ENCODE measurements at regions not wholly inside any gene's neighbourhood (a gene's known extent, or its start where the extent isn't known, plus 50 kb on each side); places are given as distances from the start of the nearest gene placed in this dataset.
"Not testable (repeated sequence)": the region's sequence is repeated elsewhere in the genome, so short reads cannot be mapped to it uniquely, and the experiment has no call there.

DNA sequence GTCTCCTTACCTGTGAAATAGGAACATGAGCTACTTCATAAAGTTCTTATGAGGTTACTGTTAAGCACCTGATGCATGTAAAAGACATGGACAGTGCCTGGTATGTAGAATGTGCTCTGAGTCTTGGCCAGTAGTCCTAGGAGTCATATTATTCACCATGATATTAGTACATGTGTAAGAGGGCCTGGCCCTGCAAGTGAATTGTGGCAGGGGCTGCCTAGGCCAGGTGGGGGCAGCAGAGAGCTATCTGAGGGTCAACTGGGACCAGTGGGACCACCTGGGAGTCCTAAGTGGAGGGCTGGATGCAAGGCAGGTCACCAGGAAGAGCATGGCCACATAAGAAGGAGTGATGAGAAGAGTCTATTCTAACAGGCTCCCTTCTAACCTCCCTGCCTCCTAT, 529.5 kb downstream of the SOX6 start:
- DNase-seq, result peak; percentile 2

- no peak for DNase-seq
Measured at GRCh38 chr11:15828215-15828853, 528.0 kb downstream of the SOX6 start.

DNA sequence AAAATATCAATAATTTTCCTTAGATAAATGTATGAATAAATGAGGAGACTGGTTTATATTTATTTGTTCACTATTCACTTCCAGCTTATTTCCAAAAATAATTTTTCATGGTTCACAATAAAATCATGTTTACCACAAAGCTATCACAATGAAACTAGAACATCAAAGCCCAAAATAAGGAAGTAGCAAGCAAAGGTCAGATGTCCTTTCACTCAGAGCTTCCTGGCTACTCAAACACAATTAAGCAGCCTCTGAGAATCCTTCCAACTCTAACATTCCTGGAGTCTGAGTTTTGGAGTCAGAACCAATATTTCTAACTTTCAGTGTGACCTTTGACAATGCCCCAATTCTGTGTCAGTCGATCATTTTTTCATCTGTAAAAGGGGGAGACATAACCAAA, 527.0 kb downstream of the SOX6 start:
- no peak for DNase-seq

DNA sequence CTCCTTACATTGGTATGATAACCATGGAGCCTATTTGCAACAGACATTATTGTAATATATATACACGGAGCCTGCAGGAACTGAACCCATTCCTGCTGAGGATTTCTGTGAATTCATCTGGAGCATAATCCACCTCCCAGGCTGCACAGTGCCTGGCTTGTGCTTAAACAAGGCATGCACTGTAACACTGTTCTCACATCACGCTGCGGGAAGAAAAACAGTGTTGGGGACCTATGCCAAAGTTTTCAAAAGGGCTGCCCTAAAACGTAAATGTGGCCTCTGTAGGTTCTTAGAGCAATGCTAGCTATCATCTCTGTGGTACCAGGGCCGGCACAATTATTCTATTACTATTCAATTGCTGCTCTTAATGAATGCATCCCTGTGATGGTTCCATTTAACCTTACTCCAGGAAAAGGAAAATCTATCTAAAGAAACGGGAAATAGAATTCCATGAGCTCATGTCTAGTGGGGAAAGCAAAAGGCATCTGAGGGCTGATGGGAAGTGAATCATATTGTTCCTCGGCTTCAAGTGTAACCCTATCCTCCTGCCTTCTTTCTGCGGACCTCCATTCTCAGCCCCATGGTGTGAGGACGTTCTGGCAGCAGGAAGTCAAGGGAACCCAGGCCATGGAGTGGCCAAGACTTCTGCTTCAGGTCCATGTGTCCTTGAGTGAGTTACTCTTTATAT, 525.5 kb downstream of the SOX6 start:
- DNase-seq, result no peak

- no peak for DNase-seq
Measured at GRCh38 chr11:15835788-15836411, 520.4 kb downstream of the SOX6 start.

DNA sequence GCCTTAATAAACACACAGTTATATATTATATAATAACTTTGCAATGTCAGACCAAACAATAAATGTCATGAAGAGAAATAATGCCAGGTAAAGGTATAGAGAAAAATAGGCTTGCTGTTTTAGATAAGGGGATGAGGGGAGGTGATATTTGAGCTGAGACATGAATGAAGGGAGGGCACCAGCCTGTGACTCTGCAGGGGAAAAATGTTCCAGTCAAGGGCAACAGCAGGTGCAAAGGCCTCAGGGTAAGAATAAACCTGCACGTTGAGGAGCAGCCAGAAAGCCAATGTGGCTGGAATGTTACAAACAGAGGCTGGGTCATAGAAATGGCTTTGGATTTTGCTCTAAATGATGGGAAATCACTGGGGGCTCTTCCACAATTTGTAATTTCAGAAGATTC, 519.6 kb downstream of the SOX6 start:
- no peak for DNase-seq

GRCh38 chr11:15837901-15838489, 518.4 kb downstream of the SOX6 start:
- DNase-seq, result no peak

DNA sequence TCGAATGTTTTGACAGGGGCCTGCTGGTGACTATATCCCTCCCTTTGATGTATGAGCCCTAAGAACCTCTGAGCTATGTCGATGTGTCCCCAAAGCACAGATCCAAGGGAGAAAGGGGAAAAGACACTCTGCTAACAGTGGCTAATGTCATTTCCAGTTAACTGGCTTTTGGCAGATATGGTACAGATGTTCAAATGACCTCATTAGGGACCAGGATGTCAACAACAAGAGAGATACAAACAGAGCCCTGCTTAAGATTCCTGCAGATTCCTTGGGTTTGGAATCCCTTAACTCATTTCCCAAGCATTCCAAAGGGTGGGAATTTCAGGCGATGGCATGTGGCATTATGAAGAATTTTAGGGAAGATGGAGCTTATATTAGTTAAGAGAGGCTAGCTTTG, 517.3 kb downstream of the SOX6 start:
- DNase-seq, result no peak

DNA sequence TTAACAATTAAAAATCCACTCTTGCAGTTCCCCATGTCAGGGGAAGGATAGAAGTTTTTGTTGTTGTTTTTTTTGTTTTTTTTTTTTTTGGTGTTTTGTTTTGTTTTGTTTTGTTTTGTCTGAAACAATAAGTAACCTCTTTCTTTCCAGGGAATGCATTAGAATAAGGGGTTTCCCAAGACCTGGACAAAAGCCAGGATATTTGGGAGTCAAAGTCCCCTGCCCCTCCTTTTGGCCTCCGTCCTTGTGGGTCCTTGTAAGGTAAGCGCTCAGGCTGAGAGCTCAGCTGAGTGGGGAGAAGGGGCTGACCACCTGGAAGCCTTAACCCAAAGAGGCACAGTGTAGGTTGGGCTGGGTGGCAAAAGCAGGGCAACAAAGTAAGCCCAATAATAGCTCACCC, 515.4 kb downstream of the SOX6 start:
- no peak for DNase-seq

DNA sequence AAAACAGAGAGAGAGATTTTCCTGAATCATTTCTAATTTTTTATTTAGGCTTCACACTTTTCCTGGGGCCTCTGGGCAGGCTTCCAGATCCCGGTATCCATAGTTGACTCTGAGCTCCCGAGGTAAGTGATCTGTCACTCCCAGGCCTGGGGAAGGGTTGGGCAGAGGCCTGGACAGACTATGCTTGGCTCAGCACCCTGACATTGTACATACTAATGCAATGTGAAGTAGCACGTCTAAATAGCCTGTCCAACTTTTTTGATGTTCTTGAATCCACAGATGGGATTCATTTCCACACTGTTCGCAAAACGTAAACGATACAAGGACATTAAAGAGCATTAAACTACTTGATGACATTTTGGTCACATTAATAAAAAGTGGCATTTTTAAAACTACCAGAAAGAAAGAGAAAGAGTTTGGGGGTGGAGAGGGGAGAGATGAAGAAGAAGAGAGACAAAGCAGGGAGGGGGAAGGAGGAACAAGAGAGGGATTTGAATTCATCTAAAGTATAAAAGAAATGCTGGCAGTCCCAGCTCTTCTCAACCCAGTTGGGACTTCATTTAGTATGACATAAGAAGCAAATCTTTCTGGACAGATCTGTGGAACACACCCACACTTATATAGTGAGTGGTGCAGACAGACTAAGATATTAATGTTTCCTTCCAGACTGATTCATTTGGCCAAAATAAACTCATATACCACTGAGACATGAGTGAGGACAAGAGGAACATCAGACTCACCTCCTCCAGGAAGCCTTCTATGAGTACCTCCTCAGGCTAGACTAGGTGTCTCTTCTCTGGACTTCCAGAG, 514.2 kb downstream of the SOX6 start:
- DNase-seq, result no peak

DNA sequence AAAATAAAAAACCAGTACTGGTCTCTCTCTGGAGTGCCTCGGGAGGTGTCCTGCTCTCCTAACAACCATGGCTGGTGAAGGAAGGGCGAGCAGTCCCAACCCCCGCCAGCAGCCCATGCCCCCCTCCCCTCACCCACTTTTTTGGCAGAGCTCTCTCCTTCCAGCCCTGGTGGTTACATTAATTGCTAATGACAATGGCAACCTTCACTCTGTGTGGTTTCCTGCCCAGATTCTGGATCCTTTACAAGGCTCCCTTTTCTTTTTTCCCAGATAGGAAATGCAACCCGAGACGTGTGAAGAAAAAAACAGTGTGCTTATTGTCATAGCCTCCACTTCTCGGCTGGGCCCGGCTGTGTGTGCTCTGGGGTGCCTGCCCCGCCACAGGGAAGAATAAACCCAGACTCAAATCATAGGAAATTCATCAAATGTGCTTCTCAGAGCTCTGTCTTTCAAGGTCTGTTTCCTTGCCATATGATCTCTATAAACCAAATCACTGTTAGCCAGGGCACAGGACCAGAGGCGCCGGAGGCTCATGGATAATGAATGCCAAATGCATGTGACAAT, 513.0 kb downstream of the SOX6 start:
- DNase-seq, result no peak

DNA sequence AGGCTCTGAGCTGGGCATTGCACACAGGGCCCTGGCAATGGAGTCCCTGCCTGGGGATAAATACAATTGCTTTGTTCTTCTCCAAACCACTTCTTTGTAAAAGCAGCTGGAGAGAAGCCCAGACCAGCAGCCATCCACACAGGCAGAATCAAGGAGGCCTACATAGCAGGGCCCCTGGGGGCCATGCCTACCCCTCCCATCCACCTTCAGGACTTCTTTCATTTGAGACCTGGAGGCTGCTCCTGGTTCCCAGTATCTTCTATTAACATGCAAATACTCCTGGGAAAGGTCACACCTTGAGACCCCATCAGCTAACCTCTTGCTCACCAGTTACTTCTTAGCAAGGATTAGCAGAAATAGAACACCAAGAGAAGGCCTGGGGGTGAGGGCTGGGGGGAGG, 511.1 kb downstream of the SOX6 start:
- no peak for DNase-seq

DNA sequence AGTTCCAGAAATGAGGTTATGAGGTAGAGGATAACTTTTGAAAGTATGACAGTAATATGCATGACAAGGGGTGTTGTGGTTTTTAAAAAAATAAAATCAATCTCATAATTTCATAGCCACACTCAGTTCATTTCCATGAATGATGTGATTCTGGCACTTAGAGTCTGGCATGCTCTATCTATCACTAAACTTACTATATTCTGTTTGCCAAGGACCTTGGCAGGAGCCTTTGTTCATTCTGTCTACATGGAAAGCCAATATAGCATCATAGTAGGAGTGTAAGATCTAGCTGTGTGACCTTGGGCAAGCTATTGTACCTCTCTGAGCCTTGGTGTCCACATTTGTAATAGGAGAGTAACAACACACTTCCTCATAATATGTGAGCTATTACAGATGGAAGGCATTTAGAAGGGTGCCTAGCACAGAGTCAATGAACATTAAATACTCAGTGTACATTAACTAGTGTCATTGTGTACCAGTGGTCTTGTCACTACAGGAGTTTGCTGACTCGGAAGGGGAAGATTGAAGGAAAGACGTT, 507.6 kb downstream of the SOX6 start:
- no peak for DNase-seq

DNA sequence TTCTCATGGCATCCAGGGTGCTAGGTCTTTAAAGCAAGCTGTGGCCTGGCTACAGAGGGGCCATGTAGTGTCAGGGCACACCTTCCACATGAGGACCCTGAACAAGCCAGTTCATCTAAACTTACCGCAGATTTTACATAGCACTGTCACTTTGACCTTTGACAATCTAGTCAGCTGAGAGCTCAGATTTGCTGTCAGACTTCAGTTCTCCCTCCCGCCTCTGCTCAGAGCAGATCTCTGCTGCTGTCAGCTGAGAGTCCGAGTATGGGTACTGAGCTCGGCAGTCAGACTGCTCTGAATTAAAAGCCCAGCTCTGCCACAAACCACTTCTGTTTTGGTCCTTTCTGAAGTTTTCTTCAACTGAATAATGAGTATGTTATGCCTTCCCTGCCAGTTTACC, 507.1 kb downstream of the SOX6 start:
- DNase-seq, result no peak

GRCh38 chr11:15850335-15850734, 506.0 kb downstream of the SOX6 start:
- not testable (repeated sequence) for DNase-seq

GRCh38 chr11:15851051-15851498, 505.3 kb downstream of the SOX6 start:
- no peak for DNase-seq

DNA sequence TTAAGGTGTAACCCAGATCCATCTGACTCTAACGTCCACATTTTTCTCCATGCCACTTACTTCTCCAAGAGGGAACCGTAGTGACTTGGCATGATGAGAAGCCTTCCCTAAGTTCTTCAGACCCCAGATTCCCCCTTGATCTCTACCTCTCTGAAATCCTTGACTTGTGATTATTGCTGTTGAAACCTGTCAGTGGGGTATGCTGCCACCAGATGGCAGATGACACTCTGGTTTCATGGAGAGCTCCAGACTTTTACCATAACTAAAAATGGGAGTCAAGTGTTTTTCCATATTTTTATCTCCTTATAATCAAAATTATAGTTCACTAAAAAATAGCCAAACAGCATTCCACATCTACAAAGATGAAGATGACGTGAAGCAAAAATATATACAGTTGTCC, 504.2 kb downstream of the SOX6 start:
- no peak for DNase-seq

- DNase-seq, result no peak
Measured at GRCh38 chr11:15854245-15854644, 502.1 kb downstream of the SOX6 start.

GRCh38 chr11:15858881-15859280, 497.5 kb downstream of the SOX6 start:
- no peak for DNase-seq

- DNase-seq, result no peak
Measured at GRCh38 chr11:15859411-15859810, 496.9 kb downstream of the SOX6 start.

DNA sequence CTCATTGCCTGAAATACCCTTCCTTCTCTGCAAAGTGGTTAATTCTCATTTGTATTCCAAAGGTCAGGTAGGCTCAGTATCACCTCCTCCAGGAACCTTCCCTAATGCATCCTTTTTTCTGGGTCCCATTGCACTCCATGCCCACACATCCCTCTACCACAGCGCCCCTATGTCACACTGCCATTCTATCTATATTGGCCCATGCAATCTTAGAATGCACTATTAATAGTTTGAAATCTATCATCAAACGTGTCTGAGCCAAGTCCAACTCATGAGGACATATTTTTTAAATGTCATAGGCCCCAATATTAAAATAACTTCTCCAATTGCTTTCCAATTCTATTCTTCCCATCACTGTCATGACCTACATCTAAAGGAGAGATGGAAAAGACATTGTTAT, 495.1 kb downstream of the SOX6 start:
- no peak for DNase-seq

DNA sequence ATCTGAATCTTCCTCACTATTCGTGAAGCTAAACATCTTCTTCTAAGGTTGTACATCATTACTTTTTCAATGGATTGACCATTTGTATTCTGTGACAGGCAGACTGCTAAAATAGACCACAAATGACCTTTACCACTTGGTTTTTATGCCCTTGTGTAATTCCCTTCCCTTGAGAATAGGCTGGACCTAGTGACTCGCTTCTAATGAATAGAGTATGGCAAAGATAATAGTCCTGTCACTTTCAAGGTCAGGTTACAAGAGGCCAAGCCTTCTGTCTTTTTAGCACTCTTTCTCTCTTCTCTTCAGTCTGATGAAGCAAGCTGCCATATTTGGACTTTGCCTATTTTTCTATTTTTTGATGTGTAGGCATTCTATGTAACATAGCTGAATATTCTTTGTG, 492.9 kb downstream of the SOX6 start:
- DNase-seq, result no peak
